HCT116 (cell line): ENCODE measurements at regions not wholly inside any gene's neighbourhood (a gene's known extent, or its start where the extent isn't known, plus 50 kb on each side); places are given as distances from the start of the nearest gene placed in this dataset.

ENCODE experiments used
- CEBPB ChIP-seq: IDR thresholded peaks from 2 replicates; pipeline ENCODE4 v1.6.1; 2012; ENCODE audit warnings: low read depth
- ELF1 ChIP-seq: IDR thresholded peaks from 2 replicates; pipeline ENCODE4 v1.6.1; 2012; ENCODE audit warnings: low read depth, borderline replicate concordance
- FOSL1 ChIP-seq: IDR thresholded peaks from 2 replicates; pipeline ENCODE4 v1.6.1; 2012; ENCODE audit warnings: low read depth
- POLR2A ChIP-seq: IDR thresholded peaks from 2 replicates; pipeline ENCODE4 v1.7.0; 2011; ENCODE audit warnings: borderline replicate concordance; ENCODE audit not compliant: insufficient read depth, insufficient read length; ENCODE audit errors: extremely low read depth
- POLR2AphosphoS5 ChIP-seq: IDR thresholded peaks from 2 replicates; pipeline ENCODE4 v1.6.1; 2011; ENCODE audit warnings: mild to moderate bottlenecking, low read depth, low read length, moderate library complexity
- RAD21 ChIP-seq: IDR thresholded peaks from 2 replicates; pipeline ENCODE4 v1.6.1; 2012; ENCODE audit warnings: low read depth, mild to moderate bottlenecking
- SRF ChIP-seq: IDR thresholded peaks from 2 replicates; pipeline ENCODE4 v1.6.1; 2012; ENCODE audit warnings: low read depth
- ZFX ChIP-seq: fragments of 450-650 bp; IDR thresholded peaks from 2 replicates; pipeline ENCODE4 v1.6.1; 2017
- ZNF274 ChIP-seq: fragments of 200-500 bp; sonication (Bioruptor generic); IDR thresholded peaks from 2 replicates; pipeline ENCODE4 v1.6.1; 2014; ENCODE audit warnings: mild to moderate bottlenecking, low read depth, low read length, inconsistent platforms
- TF ChIP-seq, protein P1 (sequence below), 3 experiments: fragments of 200-600 bp in 1 of 3; sonication (generic) in 1 of 3; IDR thresholded peaks in 2 of 3; conservative IDR thresholded peaks in 1 of 3; 2 replicates each; pipeline ENCODE4 v1.5.1; 2012 to 2017; ENCODE audit warnings: low read depth in 2 of 3, low read length in 2 of 3, antibody characterized with exemption in 1 of 3, borderline replicate concordance in 1 of 3, control low read depth in 1 of 3, mild to moderate bottlenecking in 1 of 3, mixed read lengths in 1 of 3, mixed run types in 1 of 3, moderate library complexity in 1 of 3; ENCODE audit not compliant: insufficient read depth in 1 of 3

DNA sequence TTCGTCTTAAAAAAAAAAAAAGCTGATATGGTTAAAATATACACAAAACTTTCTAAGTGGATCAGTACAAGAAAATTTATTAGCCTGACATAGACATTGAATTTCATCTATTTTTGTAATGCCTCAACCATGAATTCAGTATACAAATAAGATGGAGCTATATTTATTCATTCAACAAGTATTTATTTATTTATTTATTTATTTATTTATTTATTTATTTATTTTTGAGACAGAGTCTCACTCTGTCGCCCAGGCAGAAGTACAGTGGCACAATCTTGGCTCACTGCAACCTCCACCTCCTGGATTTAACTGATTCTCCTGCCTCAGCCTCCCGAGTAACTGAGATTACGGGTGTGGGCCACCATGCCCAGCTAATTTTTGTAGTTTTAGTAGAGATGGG, 78.5 kb upstream of the GSX1 start:
- TF ChIP-seq CEBPB (no peak), POLR2A (no peak), RAD21 (no peak), POLR2AphosphoS5 (no peak), SRF (no peak), ZNF274 (no peak), ZFX (no peak), ELF1 (no peak), FOSL1 (no peak)
- TF ChIP-seq, protein P1, sequence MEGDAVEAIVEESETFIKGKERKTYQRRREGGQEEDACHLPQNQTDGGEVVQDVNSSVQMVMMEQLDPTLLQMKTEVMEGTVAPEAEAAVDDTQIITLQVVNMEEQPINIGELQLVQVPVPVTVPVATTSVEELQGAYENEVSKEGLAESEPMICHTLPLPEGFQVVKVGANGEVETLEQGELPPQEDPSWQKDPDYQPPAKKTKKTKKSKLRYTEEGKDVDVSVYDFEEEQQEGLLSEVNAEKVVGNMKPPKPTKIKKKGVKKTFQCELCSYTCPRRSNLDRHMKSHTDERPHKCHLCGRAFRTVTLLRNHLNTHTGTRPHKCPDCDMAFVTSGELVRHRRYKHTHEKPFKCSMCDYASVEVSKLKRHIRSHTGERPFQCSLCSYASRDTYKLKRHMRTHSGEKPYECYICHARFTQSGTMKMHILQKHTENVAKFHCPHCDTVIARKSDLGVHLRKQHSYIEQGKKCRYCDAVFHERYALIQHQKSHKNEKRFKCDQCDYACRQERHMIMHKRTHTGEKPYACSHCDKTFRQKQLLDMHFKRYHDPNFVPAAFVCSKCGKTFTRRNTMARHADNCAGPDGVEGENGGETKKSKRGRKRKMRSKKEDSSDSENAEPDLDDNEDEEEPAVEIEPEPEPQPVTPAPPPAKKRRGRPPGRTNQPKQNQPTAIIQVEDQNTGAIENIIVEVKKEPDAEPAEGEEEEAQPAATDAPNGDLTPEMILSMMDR (IDR thresholded peaks at IDR 0.05 in 2 of 3, conservative IDR thresholded peaks at IDR 0.05 in 1 of 3; ENCODE audit: borderline replicate concordance in 1 of 3, insufficient read depth in 1 of 3, low read depth in 2 of 3, low read length in 2 of 3), result no peak
